Parathyroid adenoma (tissue), 2 donors: ENCODE measurements at regions not wholly inside any gene's neighbourhood (a gene's known extent, or its start where the extent isn't known, plus 50 kb on each side); places are given as distances from the start of the nearest gene placed in this dataset.
"Not testable (repeated sequence)": the region's sequence is repeated elsewhere in the genome, so short reads cannot be mapped to it uniquely, and the experiment has no call there.

Experiments
- H2AFZ ChIP-seq: fragments of 300-600 bp; sonication (generic); one replicate; pipeline ENCODE4 v1.7.0; 2017; ENCODE audit warnings: antibody characterized with exemption, mild to moderate bottlenecking
- H3K27ac ChIP-seq: fragments of 300-600 bp; sonication (generic); one replicate; pipeline ENCODE4 v1.7.0; 2017
- H3K27me3 ChIP-seq: fragments of 300-600 bp; sonication (generic); one replicate; pipeline ENCODE4 v1.7.0; 2017; ENCODE audit warnings: low read length; ENCODE audit not compliant: control insufficient read depth, insufficient read depth
- H3K36me3 ChIP-seq: fragments of 300-600 bp; sonication (generic); one replicate; pipeline ENCODE4 v1.7.0; 2017; ENCODE audit warnings: low read length; ENCODE audit not compliant: control insufficient read depth, insufficient read depth
- H3K4me1 ChIP-seq: fragments of 300-600 bp; sonication (generic); one replicate; pipeline ENCODE4 v1.7.0; 2017; ENCODE audit warnings: control low read depth
- H3K4me2 ChIP-seq: fragments of 300-600 bp; sonication (generic); one replicate; pipeline ENCODE4 v1.7.0; 2017; ENCODE audit warnings: low read length
- H3K4me3 ChIP-seq: fragments of 300-600 bp; sonication (generic); one replicate; pipeline ENCODE4 v1.7.0; 2017; ENCODE audit warnings: low read depth, low read length
- H3K79me2 ChIP-seq: fragments of 300-600 bp; sonication (generic); one replicate; pipeline ENCODE4 v1.7.0; 2017; ENCODE audit warnings: control low read depth
- H3K9ac ChIP-seq: fragments of 300-600 bp; sonication (generic); one replicate; pipeline ENCODE4 v1.7.0; 2017; ENCODE audit warnings: mild to moderate bottlenecking
- H3K9me3 ChIP-seq: fragments of 300-600 bp; sonication (generic); one replicate; pipeline ENCODE4 v1.7.0; 2017; ENCODE audit warnings: low read length; ENCODE audit not compliant: control insufficient read depth
- TF ChIP-seq, protein P1 (sequence below): fragments of 300-600 bp; sonication (generic); IDR thresholded peaks from one replicate; pipeline ENCODE4 v1.7.0; 2017; ENCODE audit warnings: antibody characterized with exemption, mild to moderate bottlenecking
- donor health status: primary hyperparathyroidism.

DNA sequence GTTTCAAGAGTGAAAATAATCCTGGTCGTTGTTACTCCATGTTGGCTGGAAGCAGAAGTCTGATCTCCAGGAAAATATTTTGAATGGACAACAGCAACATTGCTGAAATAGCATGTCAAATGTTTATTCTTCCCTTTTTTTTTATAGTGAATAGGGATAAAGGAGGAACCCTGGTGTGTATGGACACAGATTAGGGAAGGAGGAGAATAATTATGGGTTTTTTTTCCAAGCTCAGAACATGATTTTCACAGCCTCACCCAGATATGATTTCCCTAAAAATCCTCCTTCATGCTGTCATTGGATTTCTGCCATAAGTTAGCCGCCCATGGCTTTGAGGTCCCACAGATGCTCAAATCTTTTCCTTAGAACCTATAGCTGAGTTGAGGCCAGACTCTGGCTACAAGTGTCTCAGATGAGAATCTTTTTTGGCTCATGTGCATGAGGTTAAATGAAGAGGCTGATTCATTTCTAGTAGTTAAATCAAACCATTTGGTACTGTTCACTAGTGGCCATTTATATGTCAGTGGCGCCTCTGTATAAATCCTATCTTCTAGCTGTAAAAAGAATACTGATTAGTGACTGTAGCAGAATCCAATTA, 65.5 kb upstream of the LIFR start:
- Histone ChIP-seq H3K27ac (no peak overlapping the region), H3K9me3 (no peaks in the 10 kb centered on the region), H3K36me3 (no peaks in the 10 kb centered on the region), H3K4me1 (peaks cover 2% of the 10 kb centered on the region), H3K4me3 (no peak overlapping the region), H3K27me3 (no peaks in the 10 kb centered on the region), H3K79me2 (no peaks in the 10 kb centered on the region), H2AFZ (no peak overlapping the region), H3K4me2 (no peak overlapping the region), H3K9ac (no peak overlapping the region)
- TF ChIP-seq, protein P1, sequence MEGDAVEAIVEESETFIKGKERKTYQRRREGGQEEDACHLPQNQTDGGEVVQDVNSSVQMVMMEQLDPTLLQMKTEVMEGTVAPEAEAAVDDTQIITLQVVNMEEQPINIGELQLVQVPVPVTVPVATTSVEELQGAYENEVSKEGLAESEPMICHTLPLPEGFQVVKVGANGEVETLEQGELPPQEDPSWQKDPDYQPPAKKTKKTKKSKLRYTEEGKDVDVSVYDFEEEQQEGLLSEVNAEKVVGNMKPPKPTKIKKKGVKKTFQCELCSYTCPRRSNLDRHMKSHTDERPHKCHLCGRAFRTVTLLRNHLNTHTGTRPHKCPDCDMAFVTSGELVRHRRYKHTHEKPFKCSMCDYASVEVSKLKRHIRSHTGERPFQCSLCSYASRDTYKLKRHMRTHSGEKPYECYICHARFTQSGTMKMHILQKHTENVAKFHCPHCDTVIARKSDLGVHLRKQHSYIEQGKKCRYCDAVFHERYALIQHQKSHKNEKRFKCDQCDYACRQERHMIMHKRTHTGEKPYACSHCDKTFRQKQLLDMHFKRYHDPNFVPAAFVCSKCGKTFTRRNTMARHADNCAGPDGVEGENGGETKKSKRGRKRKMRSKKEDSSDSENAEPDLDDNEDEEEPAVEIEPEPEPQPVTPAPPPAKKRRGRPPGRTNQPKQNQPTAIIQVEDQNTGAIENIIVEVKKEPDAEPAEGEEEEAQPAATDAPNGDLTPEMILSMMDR: no peak

DNA sequence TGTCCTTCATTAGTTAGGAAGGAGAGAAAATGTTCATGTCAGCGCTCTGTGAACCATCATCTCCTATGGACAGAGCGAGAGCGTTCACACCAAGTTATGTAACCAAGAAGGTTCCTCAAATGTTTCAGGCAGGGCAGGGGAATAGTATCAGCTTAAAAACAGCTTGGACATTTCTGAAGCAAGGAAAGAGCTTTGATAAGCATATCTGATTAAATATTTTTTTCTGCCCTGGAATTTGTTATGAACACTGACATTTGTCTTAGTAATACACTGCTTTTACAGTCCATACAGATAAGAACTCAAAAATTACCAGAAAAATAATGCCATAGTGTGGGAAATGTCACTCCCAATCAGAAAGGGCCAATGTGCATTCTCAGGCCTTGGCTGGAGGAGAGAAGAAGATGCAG, 66.3 kb upstream of the LIFR start:
- no peak overlapping the region for H3K4me3 ChIP-seq
- H3K9ac ChIP-seq: no peak overlapping the region
- TF ChIP-seq, protein P1: no peak
- no peaks in the 10 kb centered on the region for H3K36me3 ChIP-seq
- no peaks in the 10 kb centered on the region for H3K79me2 ChIP-seq
- no peaks in the 10 kb centered on the region for H3K9me3 ChIP-seq
- H3K27ac ChIP-seq: no peak overlapping the region
- no peak overlapping the region for H3K4me2 ChIP-seq
- H3K27me3 ChIP-seq: no peaks in the 10 kb centered on the region
- peaks cover 2% of the 10 kb centered on the region for H3K4me1 ChIP-seq
- peak overlapping the region; percentile 49 for H2AFZ ChIP-seq

DNA sequence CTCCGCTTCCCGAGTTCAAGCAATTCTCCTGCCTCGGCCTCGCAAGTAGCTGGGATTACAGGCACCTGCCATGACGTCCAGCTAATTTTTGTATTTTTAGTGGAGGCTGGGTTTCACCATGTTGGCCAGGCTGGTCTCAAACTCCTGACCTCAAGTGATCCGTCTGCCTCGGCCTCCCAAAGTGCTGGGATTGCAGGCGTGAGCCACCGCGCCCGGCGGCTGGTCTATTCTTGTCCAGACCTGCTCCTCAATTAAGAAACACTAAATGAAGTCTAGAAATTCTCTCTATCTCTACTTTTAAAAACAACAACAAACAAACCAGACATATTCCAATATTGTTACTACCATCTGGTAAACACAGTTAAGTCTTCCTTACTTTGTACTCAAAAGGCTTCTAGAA, 68.1 kb upstream of the LIFR start:
- H3K27ac ChIP-seq, H2AFZ ChIP-seq, H3K4me3 ChIP-seq, H3K9ac ChIP-seq, H3K4me1 ChIP-seq, H3K36me3 ChIP-seq, H3K4me2 ChIP-seq, H3K9me3 ChIP-seq, H3K79me2 ChIP-seq, H3K27me3 ChIP-seq: not testable (repeated sequence)

DNA sequence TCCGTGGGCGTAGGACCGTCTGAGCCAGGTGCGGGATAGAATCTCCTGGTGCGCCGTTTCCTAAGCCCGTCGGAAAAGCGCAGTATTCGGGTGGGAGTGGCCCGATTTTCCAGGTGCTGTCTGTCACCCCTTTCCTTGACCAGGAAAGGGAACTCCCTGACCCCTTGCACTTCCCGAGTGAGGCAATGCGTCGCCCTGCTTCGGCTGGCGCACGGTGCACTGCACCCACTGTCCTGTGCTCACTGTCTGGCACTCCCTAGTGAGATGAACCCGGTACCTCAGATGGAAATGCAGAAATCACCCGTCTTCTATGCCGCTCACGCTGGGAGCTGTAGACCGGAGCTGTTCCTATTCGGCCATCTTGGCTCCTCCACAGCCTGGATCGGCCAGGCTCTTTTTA, 74.9 kb upstream of the LIFR start:
- not testable (repeated sequence) for H3K27me3 ChIP-seq, H3K4me1 ChIP-seq, H3K4me3 ChIP-seq, H3K79me2 ChIP-seq, H3K4me2 ChIP-seq, H3K9me3 ChIP-seq, H3K27ac ChIP-seq, H2AFZ ChIP-seq, H3K36me3 ChIP-seq, H3K9ac ChIP-seq

DNA sequence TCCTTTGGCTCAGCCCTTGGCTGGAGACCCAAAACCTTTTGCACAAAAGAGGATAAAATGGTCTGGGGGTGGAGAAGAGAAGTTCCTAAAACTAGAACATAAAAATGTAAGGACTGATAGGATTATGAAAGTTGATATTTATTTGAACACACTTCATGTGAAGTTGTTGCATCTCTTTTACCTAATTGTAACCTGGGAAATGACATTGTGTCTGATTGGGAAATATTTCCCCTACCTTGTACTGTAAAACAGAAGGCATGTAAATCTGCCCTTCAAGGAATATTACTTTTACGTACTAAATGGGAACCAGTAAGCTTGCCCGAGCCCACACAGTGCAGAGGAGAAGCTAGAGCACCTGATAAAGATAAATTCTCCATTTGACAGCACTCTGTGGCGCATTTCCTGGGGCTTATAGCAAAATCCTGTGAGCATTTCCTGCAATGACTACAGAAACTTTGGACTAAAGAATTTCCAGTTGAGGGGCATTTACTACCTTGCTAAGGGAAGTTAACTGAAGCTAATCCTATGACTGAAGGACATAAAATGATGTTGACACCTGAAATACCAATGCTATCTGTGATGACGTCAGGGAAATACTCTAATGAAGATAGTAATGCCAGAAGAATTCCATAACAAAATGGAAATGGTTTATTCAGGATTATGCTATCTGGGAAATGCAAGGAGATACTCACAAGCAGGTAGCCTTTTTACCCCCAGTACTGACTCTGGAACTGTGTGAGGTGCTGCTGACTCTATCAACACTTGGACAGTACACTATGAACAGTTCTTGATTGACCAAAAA, 78.3 kb upstream of the LIFR start:
- Histone ChIP-seq H3K4me1 (peaks cover 5% of the 10 kb centered on the region), H3K27ac (no peak overlapping the region), H3K27me3 (no peaks in the 10 kb centered on the region), H3K36me3 (no peaks in the 10 kb centered on the region), H3K4me3 (no peak overlapping the region), H3K9ac (no peak overlapping the region), H3K4me2 (no peak overlapping the region), H3K79me2 (no peaks in the 10 kb centered on the region), H2AFZ (no peak overlapping the region), H3K9me3 (no peaks in the 10 kb centered on the region)
- TF ChIP-seq, protein P1: no peak
